ENCODE measurements at regions not wholly inside any gene's neighbourhood (a gene's known extent, or its start where the extent isn't known, plus 50 kb on each side); places are given as distances from the start of the nearest gene placed in this dataset.

DNA sequence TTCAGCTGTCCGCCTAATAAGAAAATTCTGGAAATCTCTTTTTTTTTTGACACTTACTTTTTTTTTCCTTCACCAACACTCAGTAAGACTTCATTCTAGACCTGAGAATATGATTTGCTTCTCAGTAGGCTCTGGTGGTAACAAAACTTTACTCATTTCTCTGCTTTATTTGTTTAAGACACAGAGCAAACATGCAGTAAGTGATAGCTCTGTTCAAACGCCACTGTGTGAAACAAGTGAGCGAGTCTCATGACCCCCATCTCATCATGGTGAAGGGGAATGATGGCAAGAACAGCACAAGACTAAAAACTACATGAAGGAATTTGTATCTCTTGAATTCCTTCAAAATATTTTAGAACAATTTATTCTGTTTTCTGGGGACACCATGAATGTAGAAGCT lies 541.6 kb upstream of the POU3F2 start:
- WGBS, 2 experiments, result 86 to 89% methylated on average over 3 of the region's 3 CpGs
- no peaks in the 10 kb centered on the region for H3K27me3 ChIP-seq (ENCODE audit: control insufficient read depth, insufficient read depth, low read length, poor library complexity, severe bottlenecking)
- H3K27ac ChIP-seq (ENCODE audit: insufficient read depth, low read depth, low read length, poor library complexity, severe bottlenecking), result no peak overlapping the region
- no peak overlapping the region for H3K4me3 ChIP-seq (ENCODE audit: insufficient read depth, low read depth, low read length)
- H3K36me3 ChIP-seq (ENCODE audit: control insufficient read depth, insufficient read depth, low read length), result no peaks in the 10 kb centered on the region
- peaks cover 28% of the 10 kb centered on the region for H3K4me1 ChIP-seq (ENCODE audit: control insufficient read depth, insufficient read depth, low read length)
- no peaks in the 10 kb centered on the region for H3K9me3 ChIP-seq (ENCODE audit: control insufficient read depth, low read length)

GRCh38 chr6:98295515-98296175 lies 538.7 kb upstream of the POU3F2 start:
- H3K4me1 ChIP-seq (ENCODE audit: control insufficient read depth, insufficient read depth, low read length), result peaks cover 35% of the 10 kb centered on the region
- no peaks in the 10 kb centered on the region for H3K9me3 ChIP-seq (ENCODE audit: control insufficient read depth, low read length)
- no peak overlapping the region for H3K4me3 ChIP-seq (ENCODE audit: insufficient read depth, low read depth, low read length)
- no peaks in the 10 kb centered on the region for H3K36me3 ChIP-seq (ENCODE audit: control insufficient read depth, insufficient read depth, low read length)
- peak overlapping the region; percentile 16 for H3K27ac ChIP-seq (ENCODE audit: insufficient read depth, low read depth, low read length, poor library complexity, severe bottlenecking)
- no peaks in the 10 kb centered on the region for H3K27me3 ChIP-seq (ENCODE audit: control insufficient read depth, insufficient read depth, low read length, poor library complexity, severe bottlenecking)
- 59 to 66% methylated on average over 4 of the region's 5 CpGs for WGBS, 2 experiments

DNA sequence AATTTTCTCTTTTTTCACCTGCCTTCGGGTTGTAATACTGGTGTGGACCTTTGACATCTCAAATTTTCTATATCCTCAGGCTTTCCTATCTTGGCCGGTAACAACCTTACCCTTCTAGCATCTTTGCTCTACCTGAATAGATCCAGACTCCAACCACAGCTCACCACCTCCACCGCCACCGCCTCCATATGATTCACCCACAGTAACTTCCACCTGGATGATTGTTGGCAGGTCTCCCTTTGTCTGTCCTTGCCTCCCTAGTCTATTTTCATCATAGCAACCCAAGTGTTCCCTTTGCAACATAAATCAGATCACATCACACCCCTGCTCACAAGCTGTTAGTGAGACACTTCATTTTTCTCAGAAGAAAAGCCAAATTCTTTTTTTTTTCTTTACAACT lies 525.8 kb upstream of the POU3F2 start:
- WGBS, 2 experiments, result 95 to 97% methylated on average over 4 of the region's 4 CpGs
- H3K4me3 ChIP-seq (ENCODE audit: insufficient read depth, low read depth, low read length), result no peak overlapping the region
- H3K36me3 ChIP-seq (ENCODE audit: control insufficient read depth, insufficient read depth, low read length), result no peaks in the 10 kb centered on the region
- no peak overlapping the region for H3K27ac ChIP-seq (ENCODE audit: insufficient read depth, low read depth, low read length, poor library complexity, severe bottlenecking)
- no peaks in the 10 kb centered on the region for H3K27me3 ChIP-seq (ENCODE audit: control insufficient read depth, insufficient read depth, low read length, poor library complexity, severe bottlenecking)
- H3K4me1 ChIP-seq (ENCODE audit: control insufficient read depth, insufficient read depth, low read length), result peaks cover 7% of the 10 kb centered on the region
- no peaks in the 10 kb centered on the region for H3K9me3 ChIP-seq (ENCODE audit: control insufficient read depth, low read length)

GRCh38 chr6:98310443-98310842 lies 523.9 kb upstream of the POU3F2 start:
- whole genome bisulfite sequencing, 2 experiments, result 29 to 38% methylated on average over 5 of the region's 5 CpGs
- Histone ChIP-seq H3K27ac (ENCODE audit: insufficient read depth, low read depth, low read length, poor library complexity, severe bottlenecking) (no peak overlapping the region), H3K36me3 (ENCODE audit: control insufficient read depth, insufficient read depth, low read length) (no peaks in the 10 kb centered on the region), H3K27me3 (ENCODE audit: control insufficient read depth, insufficient read depth, low read length, poor library complexity, severe bottlenecking) (no peaks in the 10 kb centered on the region), H3K9me3 (ENCODE audit: control insufficient read depth, low read length) (no peaks in the 10 kb centered on the region), H3K4me1 (ENCODE audit: control insufficient read depth, insufficient read depth, low read length) (peaks cover 7% of the 10 kb centered on the region), H3K4me3 (ENCODE audit: insufficient read depth, low read depth, low read length) (no peak overlapping the region)

DNA sequence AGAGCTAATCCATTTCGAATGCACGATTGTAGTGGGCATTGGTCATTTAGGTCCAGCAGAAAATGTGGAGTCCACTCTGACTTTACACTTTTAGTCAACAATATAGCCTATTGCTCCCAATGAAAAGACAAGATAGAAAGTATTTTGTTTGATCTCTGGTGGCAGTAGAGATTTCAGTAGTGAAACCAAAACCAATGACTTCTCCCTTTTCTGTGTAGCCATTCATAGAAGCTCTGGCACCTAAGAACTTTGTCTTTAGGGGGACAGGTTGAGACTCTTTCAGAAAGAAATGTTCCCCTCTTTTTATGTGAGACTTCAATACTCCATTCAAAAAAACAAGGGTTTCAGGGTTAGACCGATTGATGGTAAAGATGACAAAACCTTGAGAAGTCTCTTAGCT lies 510.8 kb upstream of the POU3F2 start:
- H3K27ac ChIP-seq (ENCODE audit: insufficient read depth, low read depth, low read length, poor library complexity, severe bottlenecking), result no peak overlapping the region
- H3K36me3 ChIP-seq (ENCODE audit: control insufficient read depth, insufficient read depth, low read length), result no peaks in the 10 kb centered on the region
- 96 to 97% methylated on average over 2 to 3 of the region's 3 CpGs for WGBS, 2 experiments
- H3K9me3 ChIP-seq (ENCODE audit: control insufficient read depth, low read length), result no peaks in the 10 kb centered on the region
- no peaks in the 10 kb centered on the region for H3K27me3 ChIP-seq (ENCODE audit: control insufficient read depth, insufficient read depth, low read length, poor library complexity, severe bottlenecking)
- H3K4me3 ChIP-seq (ENCODE audit: insufficient read depth, low read depth, low read length), result no peak overlapping the region
- no peaks in the 10 kb centered on the region for H3K4me1 ChIP-seq (ENCODE audit: control insufficient read depth, insufficient read depth, low read length)

- 96% methylated on average over 3 of the region's 3 CpGs for WGBS, 2 experiments
- Histone ChIP-seq H3K27me3 (ENCODE audit: control insufficient read depth, insufficient read depth, low read length, poor library complexity, severe bottlenecking) (no peaks in the 10 kb centered on the region), H3K9me3 (ENCODE audit: control insufficient read depth, low read length) (no peaks in the 10 kb centered on the region), H3K36me3 (ENCODE audit: control insufficient read depth, insufficient read depth, low read length) (no peaks in the 10 kb centered on the region), H3K4me1 (ENCODE audit: control insufficient read depth, insufficient read depth, low read length) (no peaks in the 10 kb centered on the region), H3K4me3 (ENCODE audit: insufficient read depth, low read depth, low read length) (no peak overlapping the region), H3K27ac (ENCODE audit: insufficient read depth, low read depth, low read length, poor library complexity, severe bottlenecking) (no peak overlapping the region)
These were observed 509.9 kb upstream of the POU3F2 start for GRCh38 chr6:98324446-98324845.

GRCh38 chr6:98325366-98325765 lies 509.0 kb upstream of the POU3F2 start:
- Histone ChIP-seq H3K27me3 (ENCODE audit: control insufficient read depth, insufficient read depth, low read length, poor library complexity, severe bottlenecking) (no peaks in the 10 kb centered on the region), H3K36me3 (ENCODE audit: control insufficient read depth, insufficient read depth, low read length) (no peaks in the 10 kb centered on the region), H3K27ac (ENCODE audit: insufficient read depth, low read depth, low read length, poor library complexity, severe bottlenecking) (no peak overlapping the region), H3K4me3 (ENCODE audit: insufficient read depth, low read depth, low read length) (no peak overlapping the region), H3K9me3 (ENCODE audit: control insufficient read depth, low read length) (no peaks in the 10 kb centered on the region), H3K4me1 (ENCODE audit: control insufficient read depth, insufficient read depth, low read length) (no peaks in the 10 kb centered on the region)
- 88 to 100% methylated on average over 1 of the region's 1 CpG for WGBS, 2 experiments

- H3K4me3 ChIP-seq (ENCODE audit: insufficient read depth, low read depth, low read length), result no peak overlapping the region
- no peaks in the 10 kb centered on the region for H3K9me3 ChIP-seq (ENCODE audit: control insufficient read depth, low read length)
- no peaks in the 10 kb centered on the region for H3K36me3 ChIP-seq (ENCODE audit: control insufficient read depth, insufficient read depth, low read length)
- no peak overlapping the region for H3K27ac ChIP-seq (ENCODE audit: insufficient read depth, low read depth, low read length, poor library complexity, severe bottlenecking)
- WGBS, 2 experiments, result 95 to 98% methylated on average over 2 of the region's 2 CpGs
- H3K4me1 ChIP-seq (ENCODE audit: control insufficient read depth, insufficient read depth, low read length), result peaks cover 22% of the 10 kb centered on the region
- no peaks in the 10 kb centered on the region for H3K27me3 ChIP-seq (ENCODE audit: control insufficient read depth, insufficient read depth, low read length, poor library complexity, severe bottlenecking)
These were observed 501.1 kb upstream of the POU3F2 start for GRCh38 chr6:98333273-98333672.

DNA sequence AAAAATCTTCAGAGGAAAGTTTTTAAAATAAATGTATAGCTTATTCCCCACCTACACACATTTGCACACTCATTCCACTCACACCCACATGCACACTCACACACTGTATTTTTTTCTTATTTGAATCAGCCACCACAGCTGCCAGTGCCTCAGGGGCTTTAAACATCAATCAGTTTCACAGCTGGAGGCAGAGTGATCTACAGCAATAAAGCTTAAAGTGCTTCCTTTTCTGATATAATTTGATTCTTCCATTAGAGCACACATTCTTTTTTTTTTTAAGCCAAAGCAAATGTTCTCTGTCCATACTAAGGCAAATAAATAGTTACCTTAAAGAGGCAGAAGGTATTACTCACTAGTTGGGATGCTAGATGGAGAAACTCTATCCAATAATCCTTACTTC lies 498.8 kb upstream of the POU3F2 start:
- Histone ChIP-seq H3K27ac (ENCODE audit: insufficient read depth, low read depth, low read length, poor library complexity, severe bottlenecking) (no peak overlapping the region), H3K27me3 (ENCODE audit: control insufficient read depth, insufficient read depth, low read length, poor library complexity, severe bottlenecking) (no peaks in the 10 kb centered on the region), H3K9me3 (ENCODE audit: control insufficient read depth, low read length) (no peaks in the 10 kb centered on the region), H3K4me1 (ENCODE audit: control insufficient read depth, insufficient read depth, low read length) (peaks cover 22% of the 10 kb centered on the region), H3K36me3 (ENCODE audit: control insufficient read depth, insufficient read depth, low read length) (no peaks in the 10 kb centered on the region), H3K4me3 (ENCODE audit: insufficient read depth, low read depth, low read length) (no peak overlapping the region)

GRCh38 chr6:98339506-98339905 lies 494.9 kb upstream of the POU3F2 start:
- peaks cover 13% of the 10 kb centered on the region for H3K4me1 ChIP-seq (ENCODE audit: control insufficient read depth, insufficient read depth, low read length)
- H3K9me3 ChIP-seq (ENCODE audit: control insufficient read depth, low read length), result no peaks in the 10 kb centered on the region
- no peak overlapping the region for H3K4me3 ChIP-seq (ENCODE audit: insufficient read depth, low read depth, low read length)
- WGBS, 2 experiments, result no CpG with 5 or more reads among the region's 1 CpG
- H3K27ac ChIP-seq (ENCODE audit: insufficient read depth, low read depth, low read length, poor library complexity, severe bottlenecking), result no peak overlapping the region
- no peaks in the 10 kb centered on the region for H3K36me3 ChIP-seq (ENCODE audit: control insufficient read depth, insufficient read depth, low read length)
- H3K27me3 ChIP-seq (ENCODE audit: control insufficient read depth, insufficient read depth, low read length, poor library complexity, severe bottlenecking), result no peaks in the 10 kb centered on the region

DNA sequence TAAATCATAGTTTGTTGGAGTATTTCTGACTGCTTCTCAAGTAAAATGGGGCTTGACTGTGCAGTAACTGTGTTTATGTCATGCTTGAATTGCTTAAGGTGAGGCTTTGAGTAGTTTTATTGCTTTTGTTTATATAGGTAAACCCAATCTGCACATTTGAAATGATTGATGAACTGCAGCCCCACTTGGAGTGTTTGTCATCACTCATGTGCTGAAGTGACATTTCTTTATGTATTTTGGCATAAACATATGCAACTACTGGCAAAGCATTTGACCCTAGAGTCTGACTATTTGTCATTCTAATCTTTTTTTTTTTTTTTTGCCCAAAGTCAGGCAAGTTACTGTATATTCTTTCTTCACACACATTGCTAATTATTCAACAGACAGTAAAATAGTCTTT lies 491.4 kb upstream of the POU3F2 start:
- Histone ChIP-seq H3K9me3 (ENCODE audit: control insufficient read depth, low read length) (no peaks in the 10 kb centered on the region), H3K36me3 (ENCODE audit: control insufficient read depth, insufficient read depth, low read length) (no peaks in the 10 kb centered on the region), H3K4me3 (ENCODE audit: insufficient read depth, low read depth, low read length) (no peak overlapping the region), H3K27ac (ENCODE audit: insufficient read depth, low read depth, low read length, poor library complexity, severe bottlenecking) (no peak overlapping the region), H3K4me1 (ENCODE audit: control insufficient read depth, insufficient read depth, low read length) (no peaks in the 10 kb centered on the region), H3K27me3 (ENCODE audit: control insufficient read depth, insufficient read depth, low read length, poor library complexity, severe bottlenecking) (no peaks in the 10 kb centered on the region)

All from ectodermal cell (in vitro differentiated cells).